HG03439 (cell line): ENCODE measurements at regions not wholly inside any gene's neighbourhood (a gene's known extent, or its start where the extent isn't known, plus 50 kb on each side); places are given as distances from the start of the nearest gene placed in this dataset.

Source experiments
- ATAC-seq: cut with Tn5 transposase; IDR thresholded peaks from one replicate; pipeline ENCODE4 v1.9.1; 2021; ENCODE audit warnings: mild to moderate bottlenecking, moderate library complexity; ENCODE audit not compliant: unreplicated experiment

GRCh38 chr21:35940074-35940927 is 120.0 kb downstream of the SETD4 start:
- no peak for ATAC-seq

GRCh38 chr21:35938446-35938845 is 121.9 kb downstream of the SETD4 start:
- no peak for ATAC-seq

GRCh38 chr21:35933466-35933865 is 126.9 kb downstream of the SETD4 start:
- no peak for ATAC-seq

GRCh38 chr21:35932232-35932911 is 128.0 kb downstream of the SETD4 start:
- ATAC-seq = peak; percentile 66

GRCh38 chr21:35929901-35930300 is 130.4 kb downstream of the SETD4 start:
- ATAC-seq = no peak

- no peak for ATAC-seq
These were observed 133.1 kb downstream of the SETD4 start for GRCh38 chr21:35927262-35927661.

GRCh38 chr21:35926003-35926740 is 134.2 kb downstream of the SETD4 start:
- no peak for ATAC-seq

- ATAC-seq = no peak
These were observed 134.8 kb downstream of the SETD4 start for GRCh38 chr21:35925497-35925896.

GRCh38 chr21:35924714-35925301 is 135.5 kb downstream of the SETD4 start:
- ATAC-seq = no peak

- no peak for ATAC-seq
These were observed 136.4 kb downstream of the SETD4 start for GRCh38 chr21:35923971-35924370.

GRCh38 chr21:35922618-35923017 is 137.7 kb downstream of the SETD4 start:
- no peak for ATAC-seq

- no peak for ATAC-seq
These were observed 138.9 kb downstream of the SETD4 start for GRCh38 chr21:35921471-35921870.

GRCh38 chr21:35920436-35920835 is 139.9 kb downstream of the SETD4 start:
- no peak for ATAC-seq

GRCh38 chr21:35915030-35915429 is 145.3 kb downstream of the SETD4 start:
- no peak for ATAC-seq

- no peak for ATAC-seq
These were observed 148.7 kb downstream of the SETD4 start for GRCh38 chr21:35911412-35912191.

GRCh38 chr21:35909456-35910223 is 150.7 kb downstream of the SETD4 start:
- no peak for ATAC-seq

GRCh38 chr21:35908311-35909078 is 151.8 kb downstream of the SETD4 start:
- no peak for ATAC-seq

- ATAC-seq = no peak
These were observed 153.7 kb downstream of the SETD4 start for GRCh38 chr21:35906586-35906985.

GRCh38 chr21:35905963-35906345 is 154.4 kb downstream of the SETD4 start:
- no peak for ATAC-seq
